GM23338 (cell line): ENCODE measurements at regions not wholly inside any gene's neighbourhood (a gene's known extent, or its start where the extent isn't known, plus 50 kb on each side); places are given as distances from the start of the nearest gene placed in this dataset.

Experiments
- CREB1 ChIP-seq: fragments of 250-450 bp; sonication (Bioruptor Pico); IDR thresholded peaks from 2 replicates; pipeline ENCODE4 v1.5.0; 2020; ENCODE audit warnings: low read depth, mild to moderate bottlenecking, moderate library complexity
- CTCF ChIP-seq, 2 experiments: fragments of 200-600 bp in 1 of 2; sonication (generic) in 1 of 2; conservative IDR thresholded peaks; 2 replicates each; pipeline versions ENCODE4 v1.5.1 to v1.6.1; 2016 to 2017; ENCODE audit warnings: antibody characterized with exemption in 2 of 2, low read depth in 2 of 2, mild to moderate bottlenecking in 2 of 2, moderate library complexity in 1 of 2
- ETS1 ChIP-seq: IDR thresholded peaks from 2 replicates; pipeline ENCODE4 v1.6.1; 2016; ENCODE audit warnings: antibody characterized with exemption
- EZH2 ChIP-seq: fragments of 200-600 bp; sonication (generic); IDR thresholded peaks from one replicate; pipeline ENCODE4 v1.8.0; 2017; ENCODE audit warnings: antibody characterized with exemption, mild to moderate bottlenecking, low read depth; ENCODE audit not compliant: unreplicated experiment
- EZH2phosphoT487 ChIP-seq: fragments of 200-600 bp; sonication (generic); IDR thresholded peaks from one replicate; pipeline ENCODE4 v1.8.1; 2018; ENCODE audit warnings: antibody characterized with exemption; ENCODE audit not compliant: unreplicated experiment
- JUNB ChIP-seq: IDR thresholded peaks from one replicate; pipeline ENCODE4 v1.6.1; 2016; ENCODE audit warnings: antibody characterized with exemption; ENCODE audit not compliant: unreplicated experiment
- NANOG ChIP-seq: IDR thresholded peaks from 2 replicates; pipeline ENCODE4 v1.6.1; 2016; ENCODE audit warnings: antibody characterized with exemption, borderline replicate concordance
- POLR2AphosphoS5 ChIP-seq: IDR thresholded peaks from 2 replicates; pipeline ENCODE4 v1.6.1; 2016; ENCODE audit warnings: antibody characterized with exemption, low read depth
- ZNF114 ChIP-seq: fragments of 250-450 bp; sonication (Bioruptor Pico); IDR thresholded peaks from 2 replicates; pipeline ENCODE4 v1.5.0; 2020; ENCODE audit warnings: mild to moderate bottlenecking, moderate library complexity
- ZNF331 ChIP-seq: fragments of 250-450 bp; sonication (Bioruptor Pico); IDR thresholded peaks from 2 replicates; pipeline ENCODE4 v1.5.0; 2020; ENCODE audit warnings: low read depth, mild to moderate bottlenecking, moderate library complexity
- TF ChIP-seq, protein P1 (sequence below): IDR thresholded peaks from one replicate; pipeline ENCODE4 v1.6.1; 2018; ENCODE audit warnings: antibody characterized with exemption; ENCODE audit not compliant: unreplicated experiment

DNA sequence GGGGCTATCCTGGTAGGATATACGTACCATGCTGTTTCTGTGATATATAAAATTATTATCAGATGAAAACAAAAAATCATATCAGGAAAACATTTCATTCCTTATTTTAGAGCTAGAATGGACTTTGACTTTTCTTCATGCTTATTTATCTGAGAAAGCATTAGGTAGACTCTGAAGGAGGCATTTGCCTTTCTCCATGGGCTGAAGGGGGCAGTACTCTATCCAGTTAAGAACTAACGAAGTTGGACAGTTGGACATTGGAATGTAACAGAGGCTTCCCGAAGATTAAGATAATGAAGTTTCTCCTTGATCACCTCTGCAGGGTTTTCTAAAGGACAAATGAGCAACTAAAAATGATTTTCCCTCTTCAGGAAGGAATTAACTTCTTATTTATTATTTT, 233.9 kb downstream of the SAMD5 start:
- TF ChIP-seq CTCF (conservative IDR thresholded peaks at IDR 0.05; ENCODE audit: low read depth in 2 of 2) (peak in 1 of 2 experiments; percentile 35; a peak in 3 of 4 replicates), EZH2 (no peak), EZH2phosphoT487 (no peak), POLR2AphosphoS5 (no peak), ZNF114 (no peak), ETS1 (no peak), ZNF331 (CRISPR knock-in tag) (no peak), NANOG (no peak), CREB1 (CRISPR knock-in tag) (no peak), JUNB (no peak)
- TF ChIP-seq, protein P1, sequence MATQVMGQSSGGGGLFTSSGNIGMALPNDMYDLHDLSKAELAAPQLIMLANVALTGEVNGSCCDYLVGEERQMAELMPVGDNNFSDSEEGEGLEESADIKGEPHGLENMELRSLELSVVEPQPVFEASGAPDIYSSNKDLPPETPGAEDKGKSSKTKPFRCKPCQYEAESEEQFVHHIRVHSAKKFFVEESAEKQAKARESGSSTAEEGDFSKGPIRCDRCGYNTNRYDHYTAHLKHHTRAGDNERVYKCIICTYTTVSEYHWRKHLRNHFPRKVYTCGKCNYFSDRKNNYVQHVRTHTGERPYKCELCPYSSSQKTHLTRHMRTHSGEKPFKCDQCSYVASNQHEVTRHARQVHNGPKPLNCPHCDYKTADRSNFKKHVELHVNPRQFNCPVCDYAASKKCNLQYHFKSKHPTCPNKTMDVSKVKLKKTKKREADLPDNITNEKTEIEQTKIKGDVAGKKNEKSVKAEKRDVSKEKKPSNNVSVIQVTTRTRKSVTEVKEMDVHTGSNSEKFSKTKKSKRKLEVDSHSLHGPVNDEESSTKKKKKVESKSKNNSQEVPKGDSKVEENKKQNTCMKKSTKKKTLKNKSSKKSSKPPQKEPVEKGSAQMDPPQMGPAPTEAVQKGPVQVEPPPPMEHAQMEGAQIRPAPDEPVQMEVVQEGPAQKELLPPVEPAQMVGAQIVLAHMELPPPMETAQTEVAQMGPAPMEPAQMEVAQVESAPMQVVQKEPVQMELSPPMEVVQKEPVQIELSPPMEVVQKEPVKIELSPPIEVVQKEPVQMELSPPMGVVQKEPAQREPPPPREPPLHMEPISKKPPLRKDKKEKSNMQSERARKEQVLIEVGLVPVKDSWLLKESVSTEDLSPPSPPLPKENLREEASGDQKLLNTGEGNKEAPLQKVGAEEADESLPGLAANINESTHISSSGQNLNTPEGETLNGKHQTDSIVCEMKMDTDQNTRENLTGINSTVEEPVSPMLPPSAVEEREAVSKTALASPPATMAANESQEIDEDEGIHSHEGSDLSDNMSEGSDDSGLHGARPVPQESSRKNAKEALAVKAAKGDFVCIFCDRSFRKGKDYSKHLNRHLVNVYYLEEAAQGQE = no peak
